Omental fat pad (tissue), 3 donors: ENCODE measurements at regions not wholly inside any gene's neighbourhood (a gene's known extent, or its start where the extent isn't known, plus 50 kb on each side); places are given as distances from the start of the nearest gene placed in this dataset.

Experiments
- ATAC-seq: fragments of 150-250 bp; one replicate; pipeline ENCODE4 v1.9.1; 2016; ENCODE audit warnings: mild to moderate bottlenecking, moderate library complexity; ENCODE audit not compliant: low FRiP score
- DNase-seq: peaks from one replicate; pipeline ENCODE4 v3.0.0-alpha.2; 2019; ENCODE audit warnings: low spot score
- TF ChIP-seq, protein P1 (sequence below), 3 donors: fragments of 450-650 bp; IDR thresholded peaks; one replicate each; pipeline ENCODE4 v1.5.1; 2016 to 2017; ENCODE audit warnings: antibody characterized with exemption in 3 of 3, mild to moderate bottlenecking in 3 of 3, moderate library complexity in 2 of 3

DNA sequence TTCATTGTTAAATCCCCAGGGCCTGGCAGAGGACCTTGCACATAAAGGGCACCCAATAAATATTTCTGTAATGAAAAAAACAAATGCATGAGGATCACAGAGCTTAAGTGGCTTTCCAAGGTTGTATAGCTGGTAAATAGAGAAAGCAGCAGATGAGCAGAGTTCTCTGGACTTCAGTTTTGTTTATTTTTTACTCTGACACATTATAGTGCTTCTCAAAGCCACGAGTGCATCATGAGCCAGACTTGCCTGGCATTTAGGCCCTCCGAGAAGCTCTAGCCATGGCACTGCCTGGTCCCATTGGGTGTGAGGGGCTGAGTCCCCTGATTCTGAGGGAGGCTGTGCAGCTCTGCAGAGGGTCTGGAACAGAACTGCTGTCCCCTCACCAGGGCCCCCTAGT, 87.2 kb upstream of the ZNF32 start:
- TF ChIP-seq, protein P1, sequence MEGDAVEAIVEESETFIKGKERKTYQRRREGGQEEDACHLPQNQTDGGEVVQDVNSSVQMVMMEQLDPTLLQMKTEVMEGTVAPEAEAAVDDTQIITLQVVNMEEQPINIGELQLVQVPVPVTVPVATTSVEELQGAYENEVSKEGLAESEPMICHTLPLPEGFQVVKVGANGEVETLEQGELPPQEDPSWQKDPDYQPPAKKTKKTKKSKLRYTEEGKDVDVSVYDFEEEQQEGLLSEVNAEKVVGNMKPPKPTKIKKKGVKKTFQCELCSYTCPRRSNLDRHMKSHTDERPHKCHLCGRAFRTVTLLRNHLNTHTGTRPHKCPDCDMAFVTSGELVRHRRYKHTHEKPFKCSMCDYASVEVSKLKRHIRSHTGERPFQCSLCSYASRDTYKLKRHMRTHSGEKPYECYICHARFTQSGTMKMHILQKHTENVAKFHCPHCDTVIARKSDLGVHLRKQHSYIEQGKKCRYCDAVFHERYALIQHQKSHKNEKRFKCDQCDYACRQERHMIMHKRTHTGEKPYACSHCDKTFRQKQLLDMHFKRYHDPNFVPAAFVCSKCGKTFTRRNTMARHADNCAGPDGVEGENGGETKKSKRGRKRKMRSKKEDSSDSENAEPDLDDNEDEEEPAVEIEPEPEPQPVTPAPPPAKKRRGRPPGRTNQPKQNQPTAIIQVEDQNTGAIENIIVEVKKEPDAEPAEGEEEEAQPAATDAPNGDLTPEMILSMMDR (IDR thresholded peaks at IDR 0.05) = no peak
- no peak for DNase-seq
- no peak for ATAC-seq

DNA sequence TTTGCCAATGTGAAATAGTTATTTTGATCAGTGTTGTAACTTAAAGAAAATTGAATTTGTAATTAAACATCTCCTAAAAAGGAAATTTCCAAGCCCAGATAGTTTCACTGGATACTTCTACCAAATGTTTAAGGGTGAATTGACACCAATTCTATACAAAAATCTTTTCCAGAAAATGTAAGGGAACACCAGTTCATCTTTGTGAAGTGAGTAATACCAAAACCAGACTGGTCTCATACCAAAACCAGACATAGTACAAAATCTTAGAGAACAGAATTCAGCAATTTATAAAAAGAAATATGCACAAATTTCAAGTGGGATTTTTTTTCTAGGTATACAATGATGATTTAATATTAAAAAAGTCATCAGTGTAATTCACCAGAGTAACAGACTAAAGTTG, 86.0 kb upstream of the ZNF32 start:
- TF ChIP-seq, protein P1 (IDR thresholded peaks at IDR 0.05) = no peak
- ATAC-seq = no peak
- no peak for DNase-seq

DNA sequence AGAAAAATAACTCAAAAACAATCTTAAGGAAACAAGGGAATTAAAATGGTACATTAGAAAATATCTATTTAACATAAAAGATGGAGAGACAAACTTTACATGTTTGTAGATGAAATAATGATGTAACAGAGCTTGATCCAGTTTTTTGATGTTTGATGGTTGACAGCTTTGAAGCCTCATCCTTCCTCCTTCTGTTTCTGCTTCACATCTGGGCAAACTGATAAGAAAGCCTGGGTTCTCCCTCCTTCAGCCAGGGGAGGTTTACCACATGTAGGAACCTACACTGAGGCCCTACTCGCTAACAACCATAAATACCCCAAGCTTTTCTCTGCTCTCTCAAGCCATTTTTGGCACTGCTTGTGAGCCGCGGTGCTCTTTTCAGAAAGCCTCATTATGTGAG, 82.8 kb upstream of the ZNF32 start:
- TF ChIP-seq, protein P1 (IDR thresholded peaks at IDR 0.05) = no peak
- no peak for ATAC-seq
- DNase-seq = no peak

DNA sequence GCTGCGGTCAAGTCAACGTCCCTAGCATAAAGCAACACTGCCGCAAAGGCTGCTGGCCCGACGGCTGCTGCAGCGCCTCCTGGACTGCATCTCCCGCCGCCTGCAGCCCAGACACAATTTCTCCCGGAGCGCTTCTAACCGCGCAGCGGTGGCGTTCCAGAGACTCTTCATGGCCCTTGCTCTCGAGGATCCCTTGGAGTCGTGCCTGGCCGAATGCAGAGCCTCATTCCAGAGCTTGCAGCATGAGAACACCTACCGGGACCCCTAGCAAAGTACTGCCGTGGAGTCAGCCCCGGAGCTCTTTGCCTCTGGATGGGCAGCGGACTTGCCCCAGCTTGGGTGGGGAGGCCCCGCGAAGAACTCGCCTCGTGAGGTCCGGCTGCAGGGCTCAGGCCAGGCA, 79.7 kb upstream of the ZNF32 start:
- TF ChIP-seq, protein P1 (IDR thresholded peaks at IDR 0.05) = no peak
- no peak for DNase-seq
- ATAC-seq = no peak

DNA sequence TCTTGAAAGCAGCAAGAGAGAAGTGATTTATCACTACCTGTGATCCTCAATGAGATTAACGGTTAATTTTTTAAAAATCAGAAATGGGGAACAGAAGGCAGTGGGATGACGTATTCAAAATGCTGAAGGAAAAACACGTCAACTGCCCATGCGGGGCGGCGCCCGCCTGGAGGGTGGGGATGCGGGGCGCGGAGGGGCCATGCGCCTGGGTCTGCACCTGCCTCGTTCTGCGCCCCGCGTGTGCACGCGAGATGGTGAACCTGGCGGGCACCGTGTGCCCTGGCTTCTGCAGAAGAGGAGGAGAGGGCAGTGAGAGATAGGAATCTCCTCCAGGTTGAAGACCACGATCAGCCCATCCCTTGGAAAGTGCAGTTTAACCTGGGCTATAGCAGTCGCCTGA, 79.3 kb upstream of the ZNF32 start:
- TF ChIP-seq, protein P1 (IDR thresholded peaks at IDR 0.05) = no peak
- DNase-seq = no peak
- no peak for ATAC-seq

DNA sequence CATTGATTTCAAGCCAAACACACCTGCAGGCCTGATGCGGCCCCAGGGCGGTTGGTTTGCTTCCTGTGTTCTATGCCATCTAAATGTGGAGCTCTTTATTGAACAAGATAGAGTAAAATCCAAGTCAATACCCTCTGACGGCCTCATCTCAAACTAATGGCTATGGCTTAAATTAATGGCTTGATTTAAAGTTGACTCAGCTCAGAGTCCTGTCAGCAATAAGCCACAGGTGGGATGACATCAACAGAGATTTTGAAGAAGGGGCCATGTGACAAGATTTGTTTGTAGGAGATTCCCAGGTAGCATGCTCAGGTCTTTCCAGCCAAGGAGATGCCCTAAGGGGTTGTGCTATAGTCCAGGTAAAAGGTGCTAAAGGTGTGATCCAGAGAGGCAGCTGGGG, 66.7 kb upstream of the ZNF32 start:
- TF ChIP-seq, protein P1 (IDR thresholded peaks at IDR 0.05) = no peak
- no peak for DNase-seq
- ATAC-seq = no peak

DNA sequence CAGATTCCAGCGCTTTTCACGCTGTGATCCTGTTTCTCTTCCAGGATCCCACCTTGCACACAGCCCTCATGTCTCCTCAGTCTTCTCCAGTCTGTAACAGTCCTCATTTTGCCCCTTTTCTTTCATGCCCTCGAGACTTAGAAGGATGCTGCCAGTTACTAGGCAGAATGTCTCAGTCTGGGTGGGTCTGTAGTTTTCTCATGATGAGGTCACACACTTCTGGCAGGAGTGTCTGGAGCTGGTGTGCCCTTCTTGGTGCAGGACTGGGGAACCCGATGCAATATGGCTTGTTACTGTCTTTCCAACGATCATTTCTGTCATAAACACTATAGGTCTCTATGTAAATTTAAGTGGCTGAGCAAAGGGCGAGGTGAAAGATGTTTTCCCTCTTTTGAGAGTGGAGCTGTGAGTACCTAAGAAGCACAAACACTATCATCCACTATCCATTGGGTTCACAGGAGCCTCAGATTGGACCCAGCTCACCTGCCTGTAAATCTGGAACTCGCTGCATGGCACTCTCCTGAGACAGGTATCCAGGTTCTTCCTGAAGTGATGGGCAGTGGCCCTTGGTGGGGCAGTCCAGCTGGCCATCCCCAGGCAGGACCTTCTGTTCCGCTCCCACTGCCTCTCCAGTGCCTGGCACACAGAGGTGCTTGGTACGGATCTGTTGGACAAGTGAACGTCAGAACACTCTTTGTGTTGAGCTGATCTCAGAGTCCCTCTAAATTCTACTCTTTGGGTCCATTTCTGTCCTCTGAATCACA, 64.3 kb upstream of the ZNF32 start:
- DNase-seq (no peak), ATAC-seq (no peak)
- TF ChIP-seq, protein P1 (IDR thresholded peaks at IDR 0.05) = no peak
